Vagina (tissue), 2 donors: ENCODE measurements at regions not wholly inside any gene's neighbourhood (a gene's known extent, or its start where the extent isn't known, plus 50 kb on each side); places are given as distances from the start of the nearest gene placed in this dataset.

Source experiments
- DNase-seq, 2 donors: peaks; one replicate each; pipeline ENCODE4 v3.0.0-alpha.2; 2017; ENCODE audit errors: extremely low spot score in 2 of 2
- H3K27ac ChIP-seq: fragments of 200-600 bp; sonication (generic); one replicate; pipeline ENCODE4 v1.5.1; 2019
- H3K27me3 ChIP-seq: fragments of 200-600 bp; sonication (generic); one replicate; pipeline ENCODE4 v1.5.1; 2019
- H3K36me3 ChIP-seq, 2 donors: fragments of 200-600 bp; sonication (generic); one replicate each; pipeline ENCODE4 v1.5.1; 2017 to 2019
- H3K4me1 ChIP-seq: fragments of 200-600 bp; sonication (generic); one replicate; pipeline ENCODE4 v1.5.1; 2019
- H3K4me3 ChIP-seq, 2 donors: fragments of 200-600 bp; sonication (generic); 1 replicate in 1 of 2; 2 replicates in 1 of 2; pipeline ENCODE4 v1.5.1; 2016 to 2019
- H3K9me3 ChIP-seq: fragments of 200-600 bp; sonication (generic); one replicate; pipeline ENCODE4 v1.5.1; 2019
- POLR2A ChIP-seq, 2 donors: fragments of 450-650 bp; IDR thresholded peaks; one replicate each; pipeline ENCODE4 v1.6.1; 2017; ENCODE audit warnings: antibody characterized with exemption in 2 of 2, mild to moderate bottlenecking in 2 of 2, moderate library complexity in 2 of 2
- POLR2AphosphoS5 ChIP-seq, 2 donors: sonication (generic); formaldehyde crosslinking; IDR thresholded peaks; one replicate each; pipeline ENCODE4 v1.9.0; 2017; ENCODE audit warnings: antibody characterized with exemption in 2 of 2, mild to moderate bottlenecking in 2 of 2, low read depth in 1 of 2; ENCODE audit not compliant: insufficient read depth in 1 of 2
- intact Hi-C: fragments of 100-400 bp; cut with DNase I; formaldehyde crosslinking; loops from one replicate; pipeline ENCODE4 v1.15.1; 2023
- TF ChIP-seq, protein P1 (sequence below), 3 experiments: fragments of 450-650 bp in 2 of 3; fragments of 200-600 bp in 1 of 3; sonication (generic) in 1 of 3; IDR thresholded peaks; one replicate each; pipeline ENCODE4 v1.5.1; 2017 to 2019; ENCODE audit warnings: antibody characterized with exemption in 3 of 3, mild to moderate bottlenecking in 2 of 3, moderate library complexity in 2 of 3

DNA sequence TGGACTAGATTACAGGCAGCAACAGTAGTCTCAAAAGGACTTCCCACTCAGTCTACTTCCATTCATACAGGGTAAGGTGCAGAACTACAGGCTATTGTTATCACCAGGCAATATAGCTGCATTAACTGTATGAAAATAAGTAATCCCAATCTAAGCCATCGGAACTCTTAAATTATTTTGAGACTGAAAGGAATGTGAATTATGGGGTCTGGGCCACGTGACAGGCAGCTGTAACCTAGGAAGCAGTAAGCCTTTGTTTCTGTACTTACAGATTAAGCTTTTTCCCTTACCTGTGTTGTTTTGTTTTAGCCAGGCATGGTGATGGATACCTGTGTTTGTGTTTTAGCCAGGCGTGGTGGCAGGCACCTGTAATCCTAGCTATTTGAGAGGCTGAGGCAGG lies 152.4 kb upstream of the TRIM24 start:
- H3K27ac ChIP-seq = no peak overlapping the region
- H3K27me3 ChIP-seq = no peaks in the 10 kb centered on the region
- no peaks in the 10 kb centered on the region for H3K36me3 ChIP-seq
- H3K4me3 ChIP-seq = no peak overlapping the region
- H3K9me3 ChIP-seq = no peaks in the 10 kb centered on the region
- H3K4me1 ChIP-seq = no peaks in the 10 kb centered on the region
- TF ChIP-seq POLR2AphosphoS5 (IDR thresholded peaks at IDR 0.05; ENCODE audit: insufficient read depth in 1 of 2, low read depth in 1 of 2) (no peak), POLR2A (IDR thresholded peaks at IDR 0.05) (no peak)
- intact Hi-C loops = no loop called here
- no peak for DNase-seq

- no peaks in the 10 kb centered on the region for H3K36me3 ChIP-seq
- intact Hi-C loops = no loop called here
- no peaks in the 10 kb centered on the region for H3K9me3 ChIP-seq
- DNase-seq = no peak
- no peaks in the 10 kb centered on the region for H3K27me3 ChIP-seq
- no peak overlapping the region for H3K27ac ChIP-seq
- TF ChIP-seq, protein P1, sequence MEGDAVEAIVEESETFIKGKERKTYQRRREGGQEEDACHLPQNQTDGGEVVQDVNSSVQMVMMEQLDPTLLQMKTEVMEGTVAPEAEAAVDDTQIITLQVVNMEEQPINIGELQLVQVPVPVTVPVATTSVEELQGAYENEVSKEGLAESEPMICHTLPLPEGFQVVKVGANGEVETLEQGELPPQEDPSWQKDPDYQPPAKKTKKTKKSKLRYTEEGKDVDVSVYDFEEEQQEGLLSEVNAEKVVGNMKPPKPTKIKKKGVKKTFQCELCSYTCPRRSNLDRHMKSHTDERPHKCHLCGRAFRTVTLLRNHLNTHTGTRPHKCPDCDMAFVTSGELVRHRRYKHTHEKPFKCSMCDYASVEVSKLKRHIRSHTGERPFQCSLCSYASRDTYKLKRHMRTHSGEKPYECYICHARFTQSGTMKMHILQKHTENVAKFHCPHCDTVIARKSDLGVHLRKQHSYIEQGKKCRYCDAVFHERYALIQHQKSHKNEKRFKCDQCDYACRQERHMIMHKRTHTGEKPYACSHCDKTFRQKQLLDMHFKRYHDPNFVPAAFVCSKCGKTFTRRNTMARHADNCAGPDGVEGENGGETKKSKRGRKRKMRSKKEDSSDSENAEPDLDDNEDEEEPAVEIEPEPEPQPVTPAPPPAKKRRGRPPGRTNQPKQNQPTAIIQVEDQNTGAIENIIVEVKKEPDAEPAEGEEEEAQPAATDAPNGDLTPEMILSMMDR (IDR thresholded peaks at IDR 0.05) = no peak
- TF ChIP-seq POLR2A (IDR thresholded peaks at IDR 0.05) (no peak), POLR2AphosphoS5 (IDR thresholded peaks at IDR 0.05; ENCODE audit: insufficient read depth in 1 of 2, low read depth in 1 of 2) (no peak)
- no peaks in the 10 kb centered on the region for H3K4me1 ChIP-seq
- no peak overlapping the region for H3K4me3 ChIP-seq
Observed at GRCh38 chr7:138308136-138308535, 151.9 kb upstream of the TRIM24 start.

DNA sequence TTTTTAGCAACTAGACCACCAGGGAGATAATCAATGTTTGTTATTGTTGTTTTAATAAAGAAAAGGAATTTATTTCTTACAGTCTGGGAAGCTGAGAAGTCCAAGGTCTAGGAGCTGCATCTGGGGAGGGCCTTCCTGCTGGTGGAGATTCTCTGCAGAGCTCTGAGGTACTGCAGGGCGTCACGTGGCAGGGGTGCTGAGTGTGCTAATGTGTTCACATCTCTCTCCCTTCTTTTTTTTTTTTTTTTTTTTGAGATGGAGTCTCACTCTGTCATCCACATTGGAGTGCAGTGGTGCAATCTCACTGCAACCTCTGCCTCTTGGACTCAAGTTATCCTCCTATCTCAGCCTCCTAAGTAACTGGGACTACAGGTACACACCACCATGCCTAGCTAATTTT lies 150.9 kb upstream of the TRIM24 start:
- intact Hi-C loops = no loop called here
- H3K4me1 ChIP-seq = no peaks in the 10 kb centered on the region
- H3K9me3 ChIP-seq = no peaks in the 10 kb centered on the region
- H3K36me3 ChIP-seq = no peaks in the 10 kb centered on the region
- DNase-seq = no peak
- H3K27me3 ChIP-seq = no peaks in the 10 kb centered on the region
- H3K27ac ChIP-seq = no peak overlapping the region
- TF ChIP-seq POLR2A (IDR thresholded peaks at IDR 0.05) (no peak), POLR2AphosphoS5 (IDR thresholded peaks at IDR 0.05; ENCODE audit: insufficient read depth in 1 of 2, low read depth in 1 of 2) (no peak)
- TF ChIP-seq, protein P1 (IDR thresholded peaks at IDR 0.05) = no peak
- no peak overlapping the region for H3K4me3 ChIP-seq

DNA sequence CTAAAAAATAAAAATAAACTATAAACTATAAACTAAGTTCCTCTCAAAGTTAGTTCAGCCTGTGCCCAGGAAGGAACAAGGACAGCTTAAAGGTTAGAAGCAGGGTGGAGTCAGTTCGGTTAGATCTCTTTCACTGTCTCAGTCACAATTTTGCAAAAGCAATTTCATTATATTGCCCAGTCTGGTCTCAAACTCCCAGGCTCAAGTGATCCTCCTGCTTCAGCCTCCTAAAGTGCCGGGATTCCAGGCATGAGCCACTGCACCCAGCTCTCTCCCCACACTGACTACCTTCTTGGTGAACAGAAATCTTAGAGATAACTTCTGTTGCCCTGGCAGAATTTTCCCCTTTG lies 146.3 kb upstream of the TRIM24 start:
- DNase-seq = no peak
- Histone ChIP-seq H3K4me3 (no peak overlapping the region), H3K27me3 (no peaks in the 10 kb centered on the region), H3K4me1 (no peaks in the 10 kb centered on the region), H3K9me3 (no peaks in the 10 kb centered on the region), H3K27ac (no peak overlapping the region), H3K36me3 (no peaks in the 10 kb centered on the region)
- intact Hi-C loops = no loop called here
- no peak for TF ChIP-seq POLR2AphosphoS5 (IDR thresholded peaks at IDR 0.05; ENCODE audit: insufficient read depth in 1 of 2, low read depth in 1 of 2)
- TF ChIP-seq, protein P1 (IDR thresholded peaks at IDR 0.05) = no peak
- TF ChIP-seq POLR2A (IDR thresholded peaks at IDR 0.05) = no peak

- intact Hi-C loops = no loop called here
- H3K4me1 ChIP-seq = no peaks in the 10 kb centered on the region
Observed at GRCh38 chr7:138316421-138317043, 143.5 kb upstream of the TRIM24 start.

More at GRCh38 chr7:138316421-138317043, 143.5 kb upstream of the TRIM24 start:
- H3K36me3 ChIP-seq = no peaks in the 10 kb centered on the region
- TF ChIP-seq, protein P1 (IDR thresholded peaks at IDR 0.05) = no peak
- TF ChIP-seq POLR2AphosphoS5 (IDR thresholded peaks at IDR 0.05; ENCODE audit: insufficient read depth in 1 of 2, low read depth in 1 of 2) (no peak), POLR2A (IDR thresholded peaks at IDR 0.05) (no peak)
- no peak overlapping the region for H3K27ac ChIP-seq
- no peaks in the 10 kb centered on the region for H3K9me3 ChIP-seq
- no peak for DNase-seq
- no peaks in the 10 kb centered on the region for H3K27me3 ChIP-seq
- no peak overlapping the region for H3K4me3 ChIP-seq
